ENCODE measurements at regions not wholly inside any gene's neighbourhood (a gene's known extent, or its start where the extent isn't known, plus 50 kb on each side); places are given as distances from the start of the nearest gene placed in this dataset.

DNA sequence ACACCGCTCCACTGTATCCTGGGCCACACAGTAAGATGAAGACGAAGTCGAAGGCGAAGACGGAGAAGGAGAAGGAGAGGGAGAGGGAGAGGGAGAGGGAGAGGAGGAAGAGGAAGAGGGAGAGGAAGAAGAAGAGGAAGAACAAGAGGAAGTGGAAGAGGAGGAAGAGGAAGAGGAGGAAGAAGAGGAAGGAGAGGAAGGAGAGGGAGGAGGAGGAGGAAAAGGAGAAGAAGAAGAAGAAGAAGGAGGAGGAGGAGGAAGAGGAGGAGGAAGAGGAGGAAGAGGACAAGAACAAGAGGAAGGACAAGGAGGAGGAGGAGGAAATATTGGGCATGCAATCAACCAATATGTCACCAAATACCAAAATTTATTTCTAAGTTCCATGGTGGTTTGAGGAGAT lies 149.5 kb upstream of the ERCC4 start:
- TF ChIP-seq, protein P1, sequence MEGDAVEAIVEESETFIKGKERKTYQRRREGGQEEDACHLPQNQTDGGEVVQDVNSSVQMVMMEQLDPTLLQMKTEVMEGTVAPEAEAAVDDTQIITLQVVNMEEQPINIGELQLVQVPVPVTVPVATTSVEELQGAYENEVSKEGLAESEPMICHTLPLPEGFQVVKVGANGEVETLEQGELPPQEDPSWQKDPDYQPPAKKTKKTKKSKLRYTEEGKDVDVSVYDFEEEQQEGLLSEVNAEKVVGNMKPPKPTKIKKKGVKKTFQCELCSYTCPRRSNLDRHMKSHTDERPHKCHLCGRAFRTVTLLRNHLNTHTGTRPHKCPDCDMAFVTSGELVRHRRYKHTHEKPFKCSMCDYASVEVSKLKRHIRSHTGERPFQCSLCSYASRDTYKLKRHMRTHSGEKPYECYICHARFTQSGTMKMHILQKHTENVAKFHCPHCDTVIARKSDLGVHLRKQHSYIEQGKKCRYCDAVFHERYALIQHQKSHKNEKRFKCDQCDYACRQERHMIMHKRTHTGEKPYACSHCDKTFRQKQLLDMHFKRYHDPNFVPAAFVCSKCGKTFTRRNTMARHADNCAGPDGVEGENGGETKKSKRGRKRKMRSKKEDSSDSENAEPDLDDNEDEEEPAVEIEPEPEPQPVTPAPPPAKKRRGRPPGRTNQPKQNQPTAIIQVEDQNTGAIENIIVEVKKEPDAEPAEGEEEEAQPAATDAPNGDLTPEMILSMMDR (IDR thresholded peaks at IDR 0.05) = no peak
- TF ChIP-seq POLR2A (IDR thresholded peaks at IDR 0.05) (no peak), POLR2AphosphoS5 (IDR thresholded peaks at IDR 0.05) (no peak)

All from stomach (tissue), 4 donors.